ENCODE measurements at regions not wholly inside any gene's neighbourhood (a gene's known extent, or its start where the extent isn't known, plus 50 kb on each side); places are given as distances from the start of the nearest gene placed in this dataset.
"Not testable (repeated sequence)": the region's sequence is repeated elsewhere in the genome, so short reads cannot be mapped to it uniquely, and the experiment has no call there.

GRCh38 chr2:236834284-236834683 lies 251.4 kb upstream of the COPS8 start:
- H3K4me3 ChIP-seq (ENCODE audit: low read depth, low read length), result no peak overlapping the region
- TF ChIP-seq CTCF (IDR thresholded peaks at IDR 0.05; ENCODE audit: low read depth, low read length, missing control alignments), result no peak
- no peak for DNase-seq (ENCODE audit: low read depth)

GRCh38 chr2:236835307-236836024 lies 250.2 kb upstream of the COPS8 start:
- no peak for TF ChIP-seq CTCF (IDR thresholded peaks at IDR 0.05; ENCODE audit: low read depth, low read length, missing control alignments)
- no peak for DNase-seq (ENCODE audit: low read depth)
- H3K4me3 ChIP-seq (ENCODE audit: low read depth, low read length), result no peak overlapping the region

- not testable (repeated sequence) for DNase-seq (ENCODE audit: low read depth); H3K4me3 ChIP-seq (ENCODE audit: low read depth, low read length)
Measured at GRCh38 chr2:236836028-236836427, 249.7 kb upstream of the COPS8 start.

GRCh38 chr2:236840215-236840614 lies 245.5 kb upstream of the COPS8 start:
- no peak for TF ChIP-seq CTCF (IDR thresholded peaks at IDR 0.05; ENCODE audit: low read depth, low read length, missing control alignments)
- no peak for DNase-seq (ENCODE audit: low read depth)
- H3K4me3 ChIP-seq (ENCODE audit: low read depth, low read length), result no peak overlapping the region

GRCh38 chr2:236840857-236841256 lies 244.8 kb upstream of the COPS8 start:
- H3K4me3 ChIP-seq (ENCODE audit: low read depth, low read length), result no peak overlapping the region
- no peak for DNase-seq (ENCODE audit: low read depth)
- no peak for TF ChIP-seq CTCF (IDR thresholded peaks at IDR 0.05; ENCODE audit: low read depth, low read length, missing control alignments)

- DNase-seq (ENCODE audit: low read depth), result no peak
- no peak for TF ChIP-seq CTCF (IDR thresholded peaks at IDR 0.05; ENCODE audit: low read depth, low read length, missing control alignments)
- no peak overlapping the region for H3K4me3 ChIP-seq (ENCODE audit: low read depth, low read length)
Measured at GRCh38 chr2:236841389-236841788, 244.3 kb upstream of the COPS8 start.

- no peak overlapping the region for H3K4me3 ChIP-seq (ENCODE audit: low read depth, low read length)
- no peak for DNase-seq (ENCODE audit: low read depth)
- TF ChIP-seq CTCF (IDR thresholded peaks at IDR 0.05; ENCODE audit: low read depth, low read length, missing control alignments), result no peak
Measured at GRCh38 chr2:236843161-236843968, 242.3 kb upstream of the COPS8 start.

Measured in GM12864 (cell line).